IPS DF 19.7 (cell line): ENCODE measurements at regions not wholly inside any gene's neighbourhood (a gene's known extent, or its start where the extent isn't known, plus 50 kb on each side); places are given as distances from the start of the nearest gene placed in this dataset.
"Not testable (repeated sequence)": the region's sequence is repeated elsewhere in the genome, so short reads cannot be mapped to it uniquely, and the experiment has no call there.

Source experiments
- DNase-seq: peaks from one replicate; pipeline ENCODE4 v3.0.0-alpha.2; 2013; ENCODE audit warnings: low read depth, low spot score

DNA sequence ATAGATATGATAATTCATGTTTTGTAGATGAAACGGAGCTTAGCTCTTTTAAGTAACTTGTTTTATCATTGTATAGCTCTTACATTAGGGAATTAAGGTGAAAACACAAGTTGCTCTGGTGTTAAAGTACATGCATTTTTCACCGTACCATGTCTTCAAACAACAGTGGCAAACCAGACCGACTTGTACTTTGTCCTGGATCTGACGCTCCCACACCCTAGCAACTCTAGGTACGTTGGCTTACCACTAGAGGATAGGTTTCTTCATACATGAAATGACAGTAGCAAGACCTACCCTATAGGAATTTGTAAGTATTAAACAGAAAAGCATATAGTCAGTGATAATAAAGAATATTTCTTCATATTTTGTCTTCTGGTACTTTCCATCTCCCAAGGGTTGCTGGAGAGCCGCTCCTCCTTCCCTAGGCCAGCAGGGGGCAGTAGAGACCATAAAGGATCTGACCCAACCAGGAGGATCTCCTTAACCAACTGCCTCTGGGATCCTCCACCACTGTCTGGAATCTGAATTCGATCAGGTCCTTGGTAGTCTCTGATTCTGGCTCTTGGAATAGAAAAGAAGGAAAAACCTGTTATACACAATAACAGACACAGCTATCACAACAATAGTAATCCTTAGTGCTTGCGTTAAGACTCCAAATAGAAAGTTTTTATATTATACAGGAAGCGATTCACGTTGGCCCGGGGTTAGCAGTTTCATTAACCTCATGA, 136.7 kb downstream of the CAVIN4 start:
- DNase-seq = no peak

DNA sequence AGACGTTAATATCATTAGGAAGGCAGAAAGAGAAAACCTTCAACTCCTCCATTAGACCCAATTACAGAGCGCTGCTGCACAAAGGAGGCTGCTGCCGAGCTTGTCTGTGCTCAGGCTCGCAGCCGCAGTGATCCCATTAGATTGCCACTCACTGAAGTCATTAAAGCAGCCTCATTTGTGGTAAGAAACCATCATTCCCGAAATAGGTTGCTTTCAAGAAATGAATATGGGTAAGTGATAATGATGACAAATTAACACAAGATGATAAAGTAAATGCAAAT, 137.2 kb downstream of the CAVIN4 start:
- no peak for DNase-seq

DNA sequence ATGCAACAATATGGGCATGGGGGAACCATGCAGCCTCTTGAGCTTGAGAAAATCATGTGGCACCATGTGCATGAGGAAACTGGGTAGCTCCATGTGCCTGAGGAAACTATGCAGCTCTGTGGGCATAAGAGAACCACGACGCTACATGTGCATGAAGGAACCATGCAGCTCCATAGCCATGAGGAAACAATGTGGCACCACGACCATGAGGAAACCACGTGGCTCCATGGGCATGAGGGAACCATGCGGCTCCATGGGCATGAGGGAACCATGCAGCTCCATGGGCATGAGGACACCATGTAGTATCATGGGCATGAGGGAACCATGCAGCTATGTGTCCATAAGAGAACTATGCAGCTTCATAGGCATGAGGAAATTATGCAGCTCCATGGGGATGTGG, 140.8 kb downstream of the CAVIN4 start:
- no peak for DNase-seq

DNA sequence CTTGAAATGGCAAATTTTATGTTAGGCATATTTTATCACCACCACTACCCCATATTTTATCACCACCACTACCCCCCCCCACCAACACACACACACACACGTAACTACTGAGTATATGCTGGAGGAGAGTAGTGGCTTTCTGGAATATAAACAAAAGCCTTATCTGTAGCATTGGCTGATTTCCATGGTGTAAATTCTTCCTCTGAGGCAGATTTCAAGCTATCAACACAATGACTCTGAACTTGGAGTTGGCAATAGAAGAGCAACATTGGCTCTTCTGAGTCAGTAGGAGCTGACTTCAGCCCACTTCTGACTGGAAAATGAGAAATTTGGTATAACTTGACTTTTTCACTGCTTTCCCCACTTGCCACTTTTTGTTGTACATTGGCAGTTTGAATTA, 143.0 kb downstream of the CAVIN4 start:
- no peak for DNase-seq

DNA sequence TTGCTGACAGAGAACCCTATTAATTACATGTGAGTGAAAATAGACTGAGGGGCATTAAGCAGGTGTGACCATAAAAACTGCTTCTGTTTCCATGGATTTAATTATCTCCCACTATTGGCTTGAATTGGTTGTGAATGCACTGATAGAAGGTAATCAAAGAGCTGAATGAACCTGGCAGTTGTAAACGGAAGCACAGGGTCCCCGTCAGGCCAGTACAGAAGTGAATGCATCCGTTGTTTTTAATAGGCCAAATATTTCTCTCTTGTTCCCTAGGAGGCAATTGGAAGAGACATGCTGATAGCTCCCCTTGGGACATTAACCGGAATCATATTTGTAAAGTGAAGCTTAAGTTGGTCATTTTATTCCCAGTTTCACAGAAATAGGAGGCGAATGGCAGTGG, 147.0 kb downstream of the CAVIN4 start:
- DNase-seq = no peak

DNA sequence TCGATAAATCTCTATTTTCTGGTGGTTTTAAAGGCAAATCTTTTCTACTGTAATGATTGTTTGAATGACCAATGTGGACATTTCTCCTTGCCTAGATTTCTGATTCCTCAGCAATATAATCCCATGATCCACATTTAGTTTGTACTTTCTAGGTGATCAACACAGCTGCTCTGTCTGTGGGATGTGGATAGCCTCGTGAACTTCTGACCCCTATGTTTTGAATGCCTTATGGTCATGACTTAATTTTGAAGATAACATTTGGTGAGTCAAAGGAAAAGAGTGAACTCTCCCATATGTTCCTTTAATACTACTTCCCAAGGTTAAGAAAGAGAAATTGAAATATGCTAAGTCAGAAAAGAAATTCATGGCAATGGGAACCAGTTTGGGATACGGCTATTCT, 147.5 kb downstream of the CAVIN4 start:
- DNase-seq = no peak

DNA sequence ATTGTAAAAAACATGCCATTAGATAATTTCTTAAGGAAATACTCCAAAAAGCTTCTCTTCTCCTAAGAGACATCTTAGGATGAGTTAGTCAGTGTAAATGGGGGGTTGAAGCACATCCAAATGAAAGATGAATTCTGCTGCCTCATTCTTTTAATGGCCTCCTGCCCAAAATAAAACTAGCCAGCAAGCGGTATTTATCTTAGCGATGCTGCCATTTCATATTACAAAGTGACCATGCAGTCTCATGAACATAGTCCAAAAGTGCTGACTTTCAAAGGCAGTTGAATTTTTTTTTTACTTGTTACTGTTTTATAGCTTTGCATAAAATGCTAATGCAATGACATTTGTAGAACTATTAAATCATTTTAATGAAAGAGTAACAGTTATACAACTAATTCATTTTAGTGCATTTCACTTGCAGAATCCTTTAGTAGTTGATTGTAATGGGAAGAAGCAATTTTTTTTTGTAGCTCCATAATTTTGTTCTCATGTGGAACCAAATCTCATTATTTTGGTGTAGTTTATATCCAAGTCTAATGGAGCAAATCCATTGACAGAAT, 151.5 kb downstream of the CAVIN4 start:
- no peak for DNase-seq

DNA sequence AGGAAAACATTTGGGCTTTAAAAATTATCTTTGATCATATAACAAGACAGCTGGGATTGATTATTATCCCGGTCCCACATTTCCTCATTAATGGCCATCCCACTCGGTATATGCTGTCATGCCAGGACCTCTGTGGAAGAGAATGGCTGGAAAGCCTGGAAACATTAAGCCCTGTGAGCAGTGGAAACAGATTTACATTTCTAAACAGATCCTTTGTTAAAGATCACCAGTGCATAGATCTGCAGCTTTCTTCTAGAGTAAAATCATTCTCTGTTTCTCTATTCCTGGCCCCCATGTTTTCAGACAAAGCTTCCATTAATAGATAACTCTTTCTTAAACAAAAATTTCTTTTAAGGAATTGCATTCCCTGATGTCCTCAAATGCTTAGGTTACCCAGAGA, 152.2 kb downstream of the CAVIN4 start:
- no peak for DNase-seq

DNA sequence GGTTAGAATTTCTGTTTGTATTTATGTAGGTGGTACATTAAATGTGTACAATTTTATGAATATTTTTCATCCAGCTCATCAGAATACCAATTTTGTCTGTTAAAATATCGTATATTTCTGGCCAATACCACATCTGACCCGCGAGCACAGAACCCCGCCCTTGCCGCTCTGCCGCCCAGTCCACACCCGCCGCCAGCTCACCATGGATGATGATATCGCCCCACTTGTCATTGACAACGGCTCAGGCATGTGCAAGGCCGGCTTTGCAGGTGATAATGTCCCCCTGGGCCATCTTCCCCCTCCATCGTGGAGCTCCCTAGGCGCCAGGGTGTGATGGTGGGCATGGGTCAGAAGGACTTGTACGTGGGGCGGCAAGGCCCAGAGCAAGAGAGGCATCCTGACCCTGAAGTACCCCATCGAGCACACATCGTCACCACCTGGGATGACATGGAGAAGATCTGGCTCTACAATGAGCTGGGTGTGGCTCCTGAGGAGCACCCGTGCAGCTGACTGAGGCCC, 153.2 kb downstream of the CAVIN4 start:
- DNase-seq = no peak

DNA sequence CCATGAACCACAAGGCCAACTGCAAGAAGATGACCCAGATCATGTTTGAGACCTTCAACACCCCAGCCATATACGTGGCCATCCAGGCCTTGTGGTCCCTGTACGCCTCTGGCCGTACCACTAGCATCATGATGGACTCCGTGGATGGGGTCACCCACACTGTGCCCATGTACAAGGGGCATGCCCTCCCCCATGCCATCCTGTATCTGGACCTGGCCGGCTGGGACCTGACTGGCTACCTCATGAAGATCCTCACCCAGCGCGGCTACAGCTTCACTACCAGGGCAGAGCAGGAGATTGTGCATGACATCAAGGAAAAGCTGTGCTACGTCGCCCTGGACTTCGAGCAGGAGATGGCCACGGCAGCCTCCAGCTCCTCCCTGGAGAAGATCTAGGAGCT, 153.7 kb downstream of the CAVIN4 start:
- no peak for DNase-seq

DNA sequence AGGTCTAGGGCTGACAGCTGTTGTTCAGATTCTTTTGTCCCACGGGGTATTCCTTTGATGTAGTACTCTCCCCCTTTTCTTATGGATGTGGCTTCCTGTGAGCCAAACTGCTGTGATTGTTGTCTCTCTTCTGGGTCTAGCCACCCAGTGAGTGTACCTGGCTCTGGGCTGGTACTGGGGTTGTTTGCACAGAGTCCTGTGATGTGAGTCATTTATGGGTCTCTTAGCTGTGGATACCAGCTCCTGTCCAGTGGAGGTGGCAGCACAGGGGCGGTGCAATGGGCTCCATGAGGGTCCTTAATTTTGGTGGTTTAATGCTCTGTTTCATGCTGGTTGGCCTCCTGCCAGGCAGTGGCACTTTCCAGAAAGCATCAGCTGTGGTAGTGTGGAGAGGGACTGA, 161.3 kb downstream of the CAVIN4 start:
- DNase-seq = no peak

DNA sequence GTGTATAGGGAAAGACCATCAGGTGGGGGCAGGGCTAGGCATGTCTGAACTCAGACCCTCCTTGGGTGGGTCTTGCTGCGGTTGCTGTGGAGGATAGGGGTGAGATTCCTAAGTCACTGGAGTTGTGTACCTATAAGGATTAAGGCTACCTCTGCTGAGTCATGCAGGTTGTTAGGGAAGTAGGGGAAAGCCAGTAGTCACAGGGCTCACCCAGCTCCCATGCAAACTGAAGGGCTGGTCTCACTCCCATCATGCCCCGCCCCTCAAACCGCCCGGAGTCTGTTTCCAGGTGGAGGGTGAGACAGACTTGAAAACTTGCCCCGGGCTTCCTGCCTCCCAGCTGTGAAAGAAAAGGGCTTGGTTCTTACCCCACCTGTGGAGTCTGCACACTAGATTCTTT, 161.8 kb downstream of the CAVIN4 start:
- peak; percentile 12 for DNase-seq

DNA sequence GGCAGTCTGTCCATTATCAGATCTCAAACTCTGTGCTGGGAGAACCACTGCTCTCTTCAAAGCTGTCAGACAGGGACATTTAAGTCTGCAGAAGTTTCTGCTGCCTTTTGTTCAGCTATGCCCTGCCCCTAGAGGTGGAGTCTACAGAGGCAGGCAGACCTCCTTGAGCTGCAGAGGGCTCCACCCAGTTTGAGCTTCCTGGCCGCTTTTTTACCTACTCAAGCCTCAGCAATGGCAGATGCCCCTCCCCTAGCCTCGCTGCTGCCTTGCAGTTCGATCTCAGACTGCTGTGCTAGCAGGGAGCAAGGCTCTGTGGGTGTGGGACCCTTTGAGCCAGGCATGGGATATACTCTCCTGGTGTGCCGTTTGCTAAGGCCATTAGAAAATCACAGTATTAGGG, 171.1 kb downstream of the CAVIN4 start:
- DNase-seq = not testable (repeated sequence)

DNA sequence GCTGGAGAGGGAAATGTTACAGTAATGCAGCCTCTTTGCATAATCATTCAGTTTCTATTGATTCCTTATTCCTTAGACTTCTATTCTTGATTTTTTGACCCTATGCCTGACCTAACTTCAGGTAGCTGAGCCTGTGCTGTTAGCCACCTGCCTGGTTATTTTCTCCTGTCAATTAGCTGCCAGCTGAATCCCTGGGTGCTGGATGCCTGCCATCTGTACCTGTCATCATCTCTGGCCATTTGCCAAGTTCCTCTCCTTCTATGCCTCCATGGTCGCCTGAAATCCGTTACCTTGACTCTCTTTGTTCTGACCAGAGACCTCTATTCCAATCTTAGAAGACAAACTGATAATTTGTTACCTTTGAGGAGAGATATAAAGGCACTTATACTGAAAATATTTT, 178.3 kb downstream of the CAVIN4 start:
- no peak for DNase-seq

DNA sequence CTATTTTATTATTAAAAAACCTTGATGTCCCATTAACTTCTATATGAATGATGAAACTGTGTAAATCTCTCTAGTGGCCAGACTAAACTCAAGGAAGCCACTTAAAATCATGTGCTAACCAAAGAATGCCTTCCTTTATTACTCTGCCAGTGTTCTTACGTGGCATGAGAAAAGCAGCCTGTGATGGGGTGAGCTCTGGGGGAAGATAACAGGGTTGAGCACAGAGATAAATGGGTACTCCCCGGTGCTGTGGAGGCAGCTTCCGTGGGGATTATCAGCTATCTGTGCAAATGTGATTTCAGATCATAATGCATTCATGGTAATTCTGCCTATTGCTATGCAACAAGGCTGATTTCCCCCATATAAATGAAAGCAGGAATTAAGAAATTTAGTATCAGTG, 181.3 kb downstream of the CAVIN4 start:
- DNase-seq = no peak

DNA sequence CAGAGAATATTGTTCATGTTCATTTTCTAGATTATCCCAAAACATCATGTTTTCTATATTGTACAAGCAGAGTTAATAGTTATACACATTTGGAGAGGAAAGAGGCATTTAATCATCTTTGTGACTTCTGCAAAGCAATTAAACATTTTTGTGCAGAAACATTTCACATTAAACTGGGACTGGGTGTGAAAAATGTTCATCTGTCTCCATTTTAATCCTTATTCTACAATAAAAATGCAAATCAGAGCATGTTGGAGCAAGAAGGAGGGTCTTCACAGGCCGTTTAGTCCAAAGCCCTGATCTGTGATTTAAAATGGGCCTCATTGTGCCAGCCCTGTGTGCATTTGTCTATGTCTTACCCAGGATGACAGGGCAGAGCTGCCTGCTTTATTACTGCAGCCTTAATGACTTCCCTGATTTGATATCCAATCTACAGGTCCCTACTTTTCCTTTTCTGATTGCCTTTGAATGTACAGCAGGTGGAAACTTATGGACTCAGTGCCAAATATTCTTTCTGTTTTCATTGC, 183.5 kb downstream of the CAVIN4 start:
- DNase-seq = no peak

DNA sequence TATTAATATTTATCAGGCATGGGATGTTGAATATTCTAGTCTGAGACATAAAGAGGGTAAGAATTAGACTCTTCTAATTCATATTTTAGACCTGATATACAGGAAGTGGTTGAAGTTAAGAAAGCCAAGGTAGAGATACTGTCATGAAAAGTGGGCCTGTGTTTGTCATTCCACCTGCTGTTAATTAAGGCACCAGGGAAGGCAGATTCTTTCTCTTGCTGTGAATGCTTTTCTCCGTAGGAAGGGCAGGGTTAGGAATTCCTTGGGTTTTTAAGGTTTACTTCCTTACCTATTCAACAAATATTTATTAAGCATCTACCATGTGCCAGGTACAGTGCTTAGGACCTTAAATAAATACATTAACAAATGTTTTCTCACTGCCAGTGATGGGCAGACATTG, 196.4 kb downstream of the CAVIN4 start:
- no peak for DNase-seq

DNA sequence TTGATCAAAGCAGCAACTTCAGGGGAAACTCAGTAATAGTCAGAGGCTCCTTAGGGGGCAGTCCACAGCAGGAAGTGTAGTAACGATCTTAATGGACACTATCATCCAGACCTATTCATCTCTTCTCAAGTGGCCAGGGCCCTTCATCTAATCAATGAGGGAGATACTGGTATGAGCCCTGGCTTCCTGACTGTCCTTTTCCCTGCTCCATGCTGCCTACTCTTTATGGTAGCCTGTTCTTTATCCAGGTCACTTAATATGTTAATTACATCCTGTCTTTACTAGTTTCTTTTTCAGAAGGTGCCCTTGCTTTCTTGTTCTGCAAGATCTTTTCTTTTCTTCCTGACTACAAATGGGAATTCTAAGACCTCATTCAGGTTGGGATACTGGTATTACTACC, 197.1 kb downstream of the CAVIN4 start:
- no peak for DNase-seq

DNA sequence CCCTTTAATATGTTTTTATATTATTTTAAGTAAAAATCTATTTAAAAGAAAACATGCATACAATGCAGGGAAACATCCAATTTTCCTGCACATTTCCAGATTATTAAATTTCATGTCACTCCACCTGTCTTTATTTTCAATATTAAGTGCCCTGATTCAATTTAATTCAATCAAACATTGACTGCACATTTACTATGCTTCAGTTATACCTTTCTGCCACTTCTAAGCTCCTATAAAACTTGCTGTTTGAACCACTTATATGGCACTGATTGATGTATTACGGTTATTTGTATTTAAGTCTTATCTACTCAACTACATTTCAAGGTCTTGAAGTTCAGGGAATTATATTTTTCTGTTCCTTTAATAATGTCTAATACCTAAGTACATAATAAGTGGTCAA, 198.0 kb downstream of the CAVIN4 start:
- no peak for DNase-seq

DNA sequence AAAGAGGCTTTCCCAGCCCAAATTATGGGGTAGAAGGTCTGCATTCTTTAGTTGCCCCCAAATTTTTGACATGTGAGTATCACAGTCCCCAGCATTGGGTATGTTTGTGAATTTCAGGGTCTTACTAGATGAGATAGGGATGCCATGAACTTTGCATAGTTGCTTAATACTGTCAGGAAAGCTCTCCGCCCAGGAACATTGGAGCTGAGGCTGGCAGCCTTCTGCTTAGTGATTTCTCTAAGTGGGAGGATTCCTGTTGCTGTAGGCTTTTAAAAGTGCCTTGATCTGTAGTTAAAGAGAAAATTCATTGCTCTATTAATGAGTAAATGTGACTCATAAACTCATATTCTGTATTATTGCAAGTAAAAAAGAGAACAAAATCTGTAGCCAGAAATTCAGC, 206.9 kb downstream of the CAVIN4 start:
- no peak for DNase-seq

DNA sequence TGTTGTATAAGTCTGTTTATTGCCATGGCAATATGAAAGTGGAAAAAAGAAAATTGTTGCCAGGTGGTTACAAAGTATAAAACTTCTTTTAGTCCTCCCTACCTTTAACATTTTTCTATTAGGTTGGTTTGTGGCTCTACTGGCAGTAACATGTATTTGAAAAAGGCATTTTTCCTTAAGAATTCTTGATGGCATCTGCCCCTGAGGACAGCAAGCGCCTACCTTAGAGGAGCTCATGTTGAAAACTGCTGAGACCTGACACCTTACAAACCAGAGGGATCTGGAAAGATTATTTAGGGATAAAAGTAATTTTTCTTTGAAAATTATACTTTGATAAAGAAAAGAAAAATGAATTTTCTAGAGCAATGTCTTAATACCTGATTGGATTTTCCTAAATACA, 208.1 kb downstream of the CAVIN4 start:
- DNase-seq = no peak

DNA sequence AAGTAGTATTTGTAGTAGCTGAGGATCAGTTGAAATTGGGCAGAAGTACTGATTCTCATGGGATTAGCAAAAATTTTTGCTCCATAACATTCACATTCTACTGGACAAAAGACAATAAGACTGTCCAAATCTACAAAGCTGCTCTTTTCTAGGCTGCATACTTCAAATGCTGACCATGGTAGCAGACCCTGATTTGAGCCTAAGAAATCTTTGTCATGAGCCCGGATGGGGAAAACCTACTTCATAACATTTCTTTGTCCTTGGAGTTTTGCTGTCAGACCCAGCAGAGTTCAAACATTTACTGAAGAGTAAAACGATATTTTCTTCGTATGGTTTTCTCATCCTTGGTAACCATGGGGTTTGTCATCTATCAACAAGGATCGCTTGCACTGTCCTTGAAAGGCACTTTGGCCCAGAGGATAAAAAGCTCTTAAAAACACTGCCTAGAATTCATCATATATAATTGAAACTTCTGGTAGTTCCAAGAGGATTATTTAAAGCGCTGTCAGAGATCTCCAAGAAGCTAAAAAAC, 216.9 kb downstream of the CAVIN4 start:
- DNase-seq = no peak

DNA sequence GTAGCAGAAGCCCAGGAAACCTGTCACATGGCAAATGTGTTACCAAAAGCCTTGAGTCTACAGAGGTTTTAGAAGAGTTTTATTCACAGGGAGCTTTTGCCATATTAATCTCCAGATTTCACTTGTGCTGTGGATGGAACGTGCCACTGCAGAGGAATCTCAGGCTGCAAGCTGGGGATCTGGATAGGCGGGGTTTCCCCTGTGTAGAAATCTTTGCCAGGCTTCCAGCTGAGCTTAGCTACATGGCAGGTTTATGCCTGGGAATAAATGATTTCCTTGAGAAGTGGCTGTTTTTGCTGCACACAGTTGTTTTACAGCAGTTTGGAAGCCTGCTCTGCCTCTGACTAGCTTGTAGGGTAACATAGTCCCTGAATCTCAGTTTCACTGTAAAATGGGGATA, 224.6 kb upstream of the PLPPR1 start:
- no peak for DNase-seq
